ENCODE measurements at regions not wholly inside any gene's neighbourhood (a gene's known extent, or its start where the extent isn't known, plus 50 kb on each side); places are given as distances from the start of the nearest gene placed in this dataset.
"Not testable (repeated sequence)": the region's sequence is repeated elsewhere in the genome, so short reads cannot be mapped to it uniquely, and the experiment has no call there.

- DNase-seq, result no peak
Measured at GRCh38 chr7:19530852-19531251, 178.0 kb downstream of the POLR1F start.

GRCh38 chr7:19530261-19530660 lies 178.6 kb downstream of the POLR1F start:
- DNase-seq, result no peak

DNA sequence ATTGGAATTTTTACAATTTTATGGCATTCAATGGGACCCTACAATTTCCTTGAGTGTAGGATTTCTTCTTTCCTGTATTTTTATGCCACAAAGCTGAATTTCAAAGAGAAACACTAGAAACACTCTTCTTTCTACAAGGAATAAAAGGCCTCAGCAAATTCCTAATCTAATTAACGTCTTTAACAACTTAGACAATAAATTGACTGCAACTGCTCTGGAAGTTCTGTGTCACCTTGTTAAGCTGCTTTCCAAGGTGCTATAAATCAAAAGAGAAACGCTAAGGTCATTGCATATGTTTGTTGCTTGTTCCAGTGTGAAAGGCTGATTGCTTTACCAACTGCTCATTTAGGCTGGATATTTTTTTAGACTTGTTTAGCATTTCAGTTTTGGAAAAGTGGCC lies 182.2 kb downstream of the POLR1F start:
- DNase-seq, result no peak

DNA sequence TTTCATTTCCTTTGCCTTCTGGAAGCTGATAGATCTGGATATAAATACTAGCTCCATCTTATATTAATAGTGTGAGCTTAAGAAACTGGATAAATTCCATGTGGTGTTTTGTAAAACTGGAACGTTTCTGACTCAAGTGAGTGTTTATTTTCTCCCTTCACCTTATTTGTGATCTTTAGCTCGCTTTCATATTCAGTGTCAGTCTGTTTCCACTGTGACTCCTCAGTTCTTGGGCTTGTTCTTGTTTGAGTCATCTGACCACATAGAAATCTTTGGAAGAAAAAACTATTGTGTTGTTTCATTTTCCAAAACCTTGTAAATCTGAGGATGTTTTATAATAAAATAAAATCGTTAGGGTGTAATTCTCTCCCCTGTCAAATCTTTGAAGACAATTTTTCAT lies 186.4 kb downstream of the POLR1F start:
- DNase-seq, result peak in 1 of 5 experiments; percentile 37

DNA sequence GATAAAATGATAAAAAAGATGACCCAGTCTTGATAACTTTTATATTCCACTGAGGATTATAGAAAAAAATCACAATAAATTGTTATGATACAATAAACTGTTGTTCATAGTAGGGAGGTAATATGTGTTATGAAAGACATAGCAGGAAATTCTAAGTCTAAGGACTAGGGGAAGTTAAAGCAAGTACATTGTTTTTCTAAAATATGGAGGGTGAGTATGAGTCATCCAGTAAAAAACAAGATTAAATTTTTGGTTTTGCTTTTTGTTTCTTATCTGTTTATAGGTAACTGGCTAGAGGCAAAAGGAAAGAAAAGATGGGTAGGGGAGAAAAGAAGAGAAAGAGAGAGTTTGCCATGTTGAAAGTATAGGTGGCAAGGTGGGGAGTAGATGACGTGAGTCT lies 188.4 kb downstream of the POLR1F start:
- DNase-seq, result peak in 1 of 5 experiments; percentile 49

GRCh38 chr7:19519443-19520021 lies 189.3 kb downstream of the POLR1F start:
- DNase-seq, result no peak

DNA sequence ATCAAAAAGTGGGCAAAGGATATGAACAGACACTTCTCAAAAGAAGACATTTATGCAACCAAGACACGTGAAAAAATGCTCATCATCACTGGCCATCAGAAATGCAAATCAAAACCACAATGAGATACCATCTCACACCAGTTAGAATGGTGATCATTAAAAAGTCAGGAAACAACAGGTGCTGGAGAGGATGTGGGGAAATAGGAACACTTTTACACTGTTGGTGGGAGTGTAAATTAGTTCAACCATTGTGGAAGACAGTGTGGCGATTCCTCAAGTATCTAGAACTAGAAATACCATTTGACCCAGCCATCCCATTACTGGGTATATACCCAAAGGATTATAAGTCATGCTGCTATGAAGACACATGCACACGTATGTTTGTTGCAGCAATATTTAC lies 191.3 kb downstream of the POLR1F start:
- DNase-seq, result not testable (repeated sequence)

DNA sequence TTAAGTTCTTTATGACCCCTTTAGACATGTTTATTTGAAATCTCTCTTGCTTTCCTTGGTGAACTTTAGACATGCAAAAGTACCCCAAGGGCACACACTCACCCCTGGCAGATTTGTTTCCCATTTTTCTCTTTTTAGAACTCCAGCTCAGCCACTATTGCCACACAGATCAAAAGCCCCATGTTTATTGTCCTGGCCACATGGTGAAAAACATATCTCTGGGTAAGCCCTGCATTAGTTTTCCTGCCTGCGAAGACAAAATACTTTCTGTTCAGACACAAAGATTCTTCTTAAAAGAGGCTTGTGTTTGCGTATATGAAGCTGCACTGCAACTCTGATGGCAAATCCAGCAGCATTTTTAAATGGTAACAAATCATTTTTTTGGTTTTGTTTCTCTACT lies 200.0 kb downstream of the POLR1F start:
- DNase-seq, result no peak

GRCh38 chr7:19508124-19508523 lies 200.7 kb downstream of the POLR1F start:
- no peak for DNase-seq

GRCh38 chr7:19491821-19492452 lies 216.9 kb downstream of the POLR1F start:
- DNase-seq, result peak in 1 of 5 experiments; percentile 26

DNA sequence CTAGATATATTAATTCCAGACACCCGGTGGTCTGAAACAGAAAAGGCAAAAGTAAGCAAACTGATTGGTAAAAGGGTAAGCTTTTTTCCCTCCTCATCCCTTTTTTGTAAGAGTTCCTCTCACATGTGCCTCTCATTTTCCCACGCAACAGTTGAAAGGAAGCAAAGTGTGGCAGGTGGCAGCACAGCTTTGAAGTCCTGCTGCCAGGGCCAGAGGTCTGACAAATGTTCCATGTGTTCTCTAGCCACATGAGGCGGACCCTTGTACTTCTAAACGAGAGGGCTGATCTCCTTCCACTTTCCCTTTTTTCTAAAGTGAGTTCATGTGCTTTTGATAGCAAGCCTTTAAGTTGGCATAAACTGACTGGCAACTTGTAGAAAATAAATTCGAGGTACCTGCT lies 217.5 kb downstream of the POLR1F start:
- no peak for DNase-seq

DNA sequence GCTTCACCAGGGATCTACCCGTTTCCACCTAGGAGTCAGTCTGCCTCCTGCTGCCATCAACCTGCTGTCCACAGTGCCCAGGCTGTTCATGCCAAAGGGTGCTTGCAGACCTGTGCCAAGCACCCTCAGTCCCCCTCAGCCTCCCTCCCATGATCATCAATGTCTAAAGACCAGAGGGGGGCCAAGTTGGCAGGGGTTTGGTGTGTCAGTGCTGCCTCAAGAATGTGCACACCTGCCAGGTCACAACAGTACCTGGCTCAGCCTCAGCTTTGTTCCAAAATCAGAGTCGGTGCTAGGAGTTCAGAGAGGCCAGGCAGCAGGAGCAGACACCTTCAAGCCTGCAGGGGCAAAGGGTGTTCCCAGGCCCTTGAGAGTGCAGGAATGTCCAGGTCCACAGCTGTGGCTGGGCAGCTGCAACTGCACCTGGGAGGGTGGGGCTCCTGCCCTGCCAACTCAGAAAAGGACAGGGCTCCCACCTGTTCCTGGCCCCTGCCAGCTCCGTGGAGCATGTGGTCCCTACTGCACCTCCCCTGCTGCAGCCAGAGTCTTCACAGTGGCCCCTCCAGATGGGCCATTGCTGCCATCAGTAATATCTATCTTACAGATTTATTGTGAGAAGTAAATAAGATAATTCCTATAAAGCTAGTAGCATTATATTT lies 219.5 kb downstream of the POLR1F start:
- no peak for DNase-seq

- no peak for DNase-seq
Measured at GRCh38 chr7:19488056-19488455, 220.8 kb downstream of the POLR1F start.

DNA sequence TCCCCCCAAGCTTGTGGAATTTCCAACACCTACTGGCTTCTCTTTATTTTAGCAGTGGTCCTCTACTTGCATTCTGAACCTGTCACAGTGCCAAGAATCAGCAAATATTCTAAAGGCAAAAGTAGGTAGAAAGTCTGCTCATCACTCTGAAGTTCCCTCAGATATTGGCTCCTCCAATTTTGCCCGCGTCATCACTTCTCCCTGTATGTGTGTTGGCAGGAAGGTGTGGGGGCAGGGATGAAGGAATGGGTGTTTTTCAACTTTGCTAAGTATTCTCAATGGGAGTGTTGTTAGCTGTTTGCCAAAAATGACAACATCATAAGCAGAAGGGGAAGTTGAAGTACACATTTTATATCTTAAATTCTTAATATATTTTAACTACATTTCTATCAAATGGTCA lies 226.2 kb downstream of the POLR1F start:
- DNase-seq, result no peak

GRCh38 chr7:19480383-19480782 lies 228.5 kb downstream of the POLR1F start:
- no peak for DNase-seq

DNA sequence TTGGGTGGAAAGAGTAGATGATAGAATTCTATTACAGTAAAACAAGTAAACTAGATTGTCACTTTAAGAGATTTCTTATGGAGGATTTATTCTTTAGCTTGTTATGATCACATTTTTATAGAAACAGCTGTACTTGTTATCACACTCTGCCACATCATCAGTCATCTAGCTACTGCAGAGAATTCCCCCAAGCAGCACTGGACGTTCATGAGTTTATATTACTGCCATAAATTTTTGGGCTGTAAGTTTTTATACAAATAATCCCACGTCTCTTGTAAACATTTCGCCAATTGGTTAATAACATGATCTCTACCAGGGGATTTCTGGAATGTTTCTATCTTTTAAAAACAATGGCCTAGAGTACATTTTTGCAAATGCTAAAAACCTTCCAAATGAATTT lies 238.8 kb downstream of the POLR1F start:
- DNase-seq, result no peak

GRCh38 chr7:19465861-19466260 lies 243.0 kb downstream of the POLR1F start:
- DNase-seq, result no peak

GRCh38 chr7:19464751-19465150 lies 244.1 kb downstream of the POLR1F start:
- no peak for DNase-seq

DNA sequence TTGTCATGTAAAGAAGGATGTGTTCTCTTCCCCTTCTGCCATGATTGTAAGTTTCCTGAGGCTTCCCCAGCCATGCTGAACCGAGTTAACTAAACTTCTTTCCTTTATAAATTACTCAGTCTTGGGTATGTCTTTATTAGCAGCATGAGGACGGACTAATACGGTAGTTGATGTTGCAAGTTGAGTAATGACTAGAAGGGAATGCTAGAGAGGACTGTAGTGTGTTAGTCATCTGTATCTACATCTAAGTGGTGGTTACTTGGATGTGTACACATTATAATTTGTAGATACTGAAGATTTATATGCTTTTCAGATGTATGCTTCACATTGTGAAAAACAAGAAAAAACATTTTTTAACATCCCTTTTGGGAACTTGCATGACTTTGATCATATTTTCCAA lies 244.6 kb downstream of the POLR1F start:
- no peak for DNase-seq

- no peak for DNase-seq
Measured at GRCh38 chr7:19463581-19463980, 245.3 kb downstream of the POLR1F start.

- DNase-seq, result no peak
Measured at GRCh38 chr7:19455623-19456022, 253.2 kb downstream of the POLR1F start.

DNA sequence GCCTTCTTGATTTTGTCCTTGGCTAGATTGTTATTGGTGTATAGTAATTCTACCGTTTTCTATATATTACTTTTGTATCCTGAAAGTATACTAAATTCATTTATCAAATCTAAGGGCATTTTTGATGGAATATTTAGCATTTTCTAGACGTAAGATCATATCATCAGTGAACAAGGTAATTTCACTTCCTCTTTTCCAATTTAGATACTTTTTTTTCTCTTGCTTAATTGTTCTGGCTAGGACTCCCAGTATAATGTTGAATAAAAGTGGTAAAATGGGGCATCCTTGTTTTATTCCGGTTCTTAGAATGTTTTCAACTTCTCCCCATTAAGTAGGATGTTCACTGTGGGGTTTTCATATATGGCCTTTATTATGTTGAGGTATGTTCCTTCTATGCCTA lies 260.7 kb downstream of the POLR1F start:
- DNase-seq, result no peak

GRCh38 chr7:19442016-19442785 lies 266.6 kb downstream of the POLR1F start:
- peak in 1 of 5 experiments; percentile 26 for DNase-seq

DNA sequence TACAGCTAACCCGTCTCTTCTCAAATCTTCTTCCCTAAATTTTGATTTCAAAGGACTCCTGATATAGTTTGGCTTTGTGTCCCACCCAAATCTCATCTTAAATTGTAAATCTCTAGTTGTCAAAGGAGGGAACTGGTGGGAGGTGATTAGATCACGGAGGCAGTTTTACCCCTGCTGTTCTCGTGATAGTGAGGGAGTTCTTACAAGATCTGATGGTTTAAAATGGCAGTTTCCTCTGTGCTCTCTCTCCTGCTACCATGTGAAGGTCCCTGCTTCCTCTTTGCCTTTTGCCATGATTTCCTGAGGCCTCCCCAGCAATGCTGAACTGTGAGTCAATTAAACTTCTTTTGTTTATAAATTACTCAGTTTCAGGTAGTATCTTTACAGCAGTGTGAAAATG lies 269.3 kb downstream of the POLR1F start:
- DNase-seq, result no peak

Measured in T-helper 2 cell (primary cell).